ENCODE measurements at regions not wholly inside any gene's neighbourhood (a gene's known extent, or its start where the extent isn't known, plus 50 kb on each side); places are given as distances from the start of the nearest gene placed in this dataset.

DNA sequence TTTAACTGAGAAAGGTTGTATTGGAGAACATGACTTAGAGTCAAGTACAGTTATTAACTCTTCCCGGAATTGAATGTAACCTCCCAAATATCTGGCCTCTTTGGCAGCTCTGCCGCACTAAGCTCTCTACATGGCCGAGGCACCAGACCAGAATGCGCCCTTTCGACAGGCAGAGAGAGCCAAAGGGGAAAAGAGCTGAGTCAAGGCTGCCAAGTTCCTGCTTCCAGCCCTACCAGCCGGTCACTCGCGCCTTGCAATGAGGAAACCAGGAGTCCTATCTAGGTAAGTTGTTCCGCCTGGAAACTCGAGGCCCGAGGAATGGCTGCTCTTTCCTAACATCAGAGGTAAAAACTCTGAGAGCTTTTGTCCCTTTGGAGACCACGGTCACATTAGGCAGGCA, 172.2 kb downstream of the BRMS1L start:
- no peak overlapping the region for H3K4me3 ChIP-seq
- TF ChIP-seq, protein P1, sequence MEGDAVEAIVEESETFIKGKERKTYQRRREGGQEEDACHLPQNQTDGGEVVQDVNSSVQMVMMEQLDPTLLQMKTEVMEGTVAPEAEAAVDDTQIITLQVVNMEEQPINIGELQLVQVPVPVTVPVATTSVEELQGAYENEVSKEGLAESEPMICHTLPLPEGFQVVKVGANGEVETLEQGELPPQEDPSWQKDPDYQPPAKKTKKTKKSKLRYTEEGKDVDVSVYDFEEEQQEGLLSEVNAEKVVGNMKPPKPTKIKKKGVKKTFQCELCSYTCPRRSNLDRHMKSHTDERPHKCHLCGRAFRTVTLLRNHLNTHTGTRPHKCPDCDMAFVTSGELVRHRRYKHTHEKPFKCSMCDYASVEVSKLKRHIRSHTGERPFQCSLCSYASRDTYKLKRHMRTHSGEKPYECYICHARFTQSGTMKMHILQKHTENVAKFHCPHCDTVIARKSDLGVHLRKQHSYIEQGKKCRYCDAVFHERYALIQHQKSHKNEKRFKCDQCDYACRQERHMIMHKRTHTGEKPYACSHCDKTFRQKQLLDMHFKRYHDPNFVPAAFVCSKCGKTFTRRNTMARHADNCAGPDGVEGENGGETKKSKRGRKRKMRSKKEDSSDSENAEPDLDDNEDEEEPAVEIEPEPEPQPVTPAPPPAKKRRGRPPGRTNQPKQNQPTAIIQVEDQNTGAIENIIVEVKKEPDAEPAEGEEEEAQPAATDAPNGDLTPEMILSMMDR (IDR thresholded peaks at IDR 0.05), result no peak
- TF ChIP-seq EP300 (IDR thresholded peaks at IDR 0.05), result no peak
- H3K27ac ChIP-seq, result no peak overlapping the region
- no peaks in the 10 kb centered on the region for H3K4me1 ChIP-seq
- no peaks in the 10 kb centered on the region for H3K36me3 ChIP-seq
- no peak for ATAC-seq
- 87 to 96% methylated on average over 3 to 5 of the region's 12 CpGs for WGBS, 2 donors (ENCODE audit: low coverage in 1 of 2)
- H3K9me3 ChIP-seq, result no peaks in the 10 kb centered on the region
- H3K27me3 ChIP-seq, result peaks cover 12% of the 10 kb centered on the region

DNA sequence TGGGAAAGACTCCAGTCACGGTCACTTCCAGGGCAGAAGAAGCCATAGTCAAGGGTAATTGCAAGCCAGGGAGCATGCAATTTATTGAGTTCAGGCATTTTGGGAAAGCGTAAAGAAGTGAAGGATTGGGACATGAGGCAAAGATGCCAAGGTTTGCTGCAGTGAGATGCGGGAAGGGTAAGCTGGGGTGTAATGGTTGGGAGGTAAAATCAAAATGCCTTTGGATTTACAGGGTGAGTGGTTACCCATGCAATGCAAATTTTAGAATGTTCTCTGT, 167.5 kb downstream of the BRMS1L start:
- H3K27ac ChIP-seq, result no peak overlapping the region
- H3K4me3 ChIP-seq, result no peak overlapping the region
- WGBS, 2 donors (ENCODE audit: low coverage in 1 of 2), result 79 to 92% methylated on average over 2 to 3 of the region's 3 CpGs
- TF ChIP-seq EP300 (IDR thresholded peaks at IDR 0.05) (no peak), POLR2A (IDR thresholded peaks at IDR 0.05) (no peak), POLR2AphosphoS5 (IDR thresholded peaks at IDR 0.05) (no peak)
- TF ChIP-seq, protein P1 (IDR thresholded peaks at IDR 0.05), result no peak
- no peaks in the 10 kb centered on the region for H3K4me1 ChIP-seq
- H3K36me3 ChIP-seq, result no peaks in the 10 kb centered on the region
- no peaks in the 10 kb centered on the region for H3K9me3 ChIP-seq
- peaks cover 8% of the 10 kb centered on the region for H3K27me3 ChIP-seq
- no peak for ATAC-seq

DNA sequence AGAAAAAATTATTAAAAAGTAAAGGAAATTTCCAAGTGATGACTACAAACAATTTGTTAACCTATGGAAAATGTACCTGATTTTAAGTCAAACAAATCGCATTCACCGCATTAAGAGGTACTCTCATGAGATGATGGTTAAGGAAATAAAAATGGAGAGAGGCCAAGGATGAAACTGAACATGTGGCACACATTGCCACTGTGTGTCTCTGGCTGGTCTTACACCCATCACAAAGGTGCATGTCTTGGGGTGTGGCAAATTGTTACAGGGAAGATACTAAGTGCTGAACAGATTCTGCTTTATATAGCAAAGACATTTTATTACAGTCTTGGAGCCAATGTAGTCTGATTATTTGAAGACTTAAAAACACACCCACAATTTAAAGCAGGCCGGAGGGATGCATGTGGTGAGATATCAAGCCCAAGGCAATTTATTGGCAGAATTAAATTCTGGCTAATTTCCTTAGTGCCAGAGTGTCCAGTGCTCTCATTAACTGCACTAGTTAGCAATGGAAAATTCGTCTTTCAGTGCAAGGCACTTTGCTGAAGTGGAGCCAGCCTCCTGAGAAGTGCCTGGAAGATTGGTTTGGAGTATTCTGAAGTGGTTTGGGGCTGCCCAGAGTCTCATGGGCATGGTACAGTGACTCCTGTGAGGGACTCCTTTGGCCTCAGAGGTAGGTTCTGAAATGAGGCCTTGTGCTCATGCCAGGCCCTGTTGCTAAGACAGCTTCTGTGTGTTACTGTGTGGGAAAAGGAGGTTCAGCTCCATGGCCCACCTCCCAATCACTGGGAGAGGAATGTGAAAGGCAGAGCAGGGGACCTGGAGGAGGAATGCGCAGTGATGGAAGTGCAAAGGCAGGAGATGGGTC, 166.9 kb downstream of the BRMS1L start:
- TF ChIP-seq, protein P1 (IDR thresholded peaks at IDR 0.05), result no peak
- TF ChIP-seq POLR2A (IDR thresholded peaks at IDR 0.05) (no peak), EP300 (IDR thresholded peaks at IDR 0.05) (no peak), POLR2AphosphoS5 (IDR thresholded peaks at IDR 0.05) (no peak)
- H3K36me3 ChIP-seq, result no peaks in the 10 kb centered on the region
- peaks cover 2% of the 10 kb centered on the region for H3K27me3 ChIP-seq
- no peak overlapping the region for H3K27ac ChIP-seq
- no peaks in the 10 kb centered on the region for H3K4me1 ChIP-seq
- no peak for ATAC-seq
- 79 to 86% methylated on average over 4 to 5 of the region's 5 CpGs for WGBS, 2 donors (ENCODE audit: low coverage in 1 of 2)
- H3K4me3 ChIP-seq, result no peak overlapping the region
- H3K9me3 ChIP-seq, result no peaks in the 10 kb centered on the region

DNA sequence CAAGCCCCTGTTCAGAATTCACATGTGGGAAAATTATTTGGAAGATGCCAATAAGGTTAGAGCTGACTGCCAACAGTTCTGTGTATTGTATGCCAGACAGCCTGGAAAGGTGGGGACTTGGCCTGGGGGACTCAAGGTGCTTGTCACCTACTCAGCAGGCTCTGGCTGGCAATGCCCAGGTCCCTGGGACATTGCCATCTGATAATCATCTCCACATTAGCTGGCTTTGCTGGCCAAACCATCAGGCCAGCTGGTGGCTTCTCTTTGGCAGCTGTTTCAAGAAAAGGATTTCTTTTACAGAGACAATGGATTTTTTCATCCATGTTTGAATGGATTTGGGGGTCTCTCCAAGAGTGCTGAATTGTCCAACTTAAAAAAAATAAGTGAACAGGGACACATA, 165.2 kb downstream of the BRMS1L start:
- Histone ChIP-seq H3K27me3 (no peaks in the 10 kb centered on the region), H3K27ac (no peak overlapping the region), H3K9me3 (no peaks in the 10 kb centered on the region), H3K4me1 (no peaks in the 10 kb centered on the region), H3K4me3 (no peak overlapping the region), H3K36me3 (no peaks in the 10 kb centered on the region)
- TF ChIP-seq POLR2A (IDR thresholded peaks at IDR 0.05), result no peak
- no peak for TF ChIP-seq POLR2AphosphoS5 (IDR thresholded peaks at IDR 0.05)
- TF ChIP-seq, protein P1 (IDR thresholded peaks at IDR 0.05), result no peak
- no peak for TF ChIP-seq EP300 (IDR thresholded peaks at IDR 0.05)
- no peak for ATAC-seq

DNA sequence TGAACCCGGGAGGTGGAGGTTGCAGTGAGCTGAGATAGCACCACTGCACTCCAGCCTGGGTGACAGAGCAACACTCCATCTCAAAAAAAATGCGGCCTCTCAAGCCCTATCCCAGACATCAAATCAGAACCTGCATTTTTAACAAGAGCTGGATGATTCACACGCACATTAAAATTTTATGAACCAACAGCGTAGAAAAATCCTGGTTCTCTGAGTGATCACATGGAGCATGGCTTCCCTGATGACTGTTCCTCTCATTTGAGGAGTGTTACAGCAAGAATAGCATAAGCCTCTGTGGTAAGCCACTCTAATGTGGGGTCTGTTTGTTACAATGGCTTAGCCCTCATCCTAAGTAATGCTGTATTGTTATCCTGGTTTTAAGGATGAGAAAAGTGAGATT, 163.6 kb downstream of the BRMS1L start:
- no peak for ATAC-seq
- H3K27me3 ChIP-seq, result no peaks in the 10 kb centered on the region
- WGBS, 2 donors (ENCODE audit: low coverage in 1 of 2), result 89 to 90% methylated on average over 3 of the region's 4 CpGs
- H3K4me1 ChIP-seq, result no peaks in the 10 kb centered on the region
- no peak overlapping the region for H3K4me3 ChIP-seq
- no peak overlapping the region for H3K27ac ChIP-seq
- H3K9me3 ChIP-seq, result no peaks in the 10 kb centered on the region
- no peak for TF ChIP-seq EP300 (IDR thresholded peaks at IDR 0.05)
- no peaks in the 10 kb centered on the region for H3K36me3 ChIP-seq

Data from gastroesophageal sphincter (tissue), 4 donors.